ENCODE measurements at regions not wholly inside any gene's neighbourhood (a gene's known extent, or its start where the extent isn't known, plus 50 kb on each side); places are given as distances from the start of the nearest gene placed in this dataset.

- H2AFZ ChIP-seq (ENCODE audit: low read length): no peak overlapping the region
- TF ChIP-seq CTCF (conservative IDR thresholded peaks at IDR 0.05; ENCODE audit: low read length) (no peak), EZH2phosphoT487 (IDR thresholded peaks at IDR 0.05; ENCODE audit: borderline replicate concordance) (no peak)
Measured at GRCh38 chr2:208570066-208570465, 163.5 kb downstream of the PTH2R start.

GRCh38 chr2:208570851-208571763, 164.5 kb downstream of the PTH2R start:
- Histone ChIP-seq H3K79me2 (ENCODE audit: insufficient read depth, low read length) (no peaks in the 10 kb centered on the region), H3F3A (ENCODE audit: low read depth) (no peaks in the 10 kb centered on the region), H3K36me3 (ENCODE audit: insufficient read depth, low read length) (no peaks in the 10 kb centered on the region), H3K9me2 (replicated peaks; ENCODE audit: low read depth, low read length) (no peaks in the 10 kb centered on the region), H3K4me1 (ENCODE audit: insufficient read depth, low read length, poor library complexity, severe bottlenecking) (no peaks in the 10 kb centered on the region), H4K20me1 (ENCODE audit: insufficient read depth, low read length, poor library complexity, severe bottlenecking) (no peaks in the 10 kb centered on the region), H3K27me3 (ENCODE audit: insufficient read depth, low read length, poor library complexity, severe bottlenecking) (no peaks in the 10 kb centered on the region), H3K9ac (ENCODE audit: low read depth, low read length, poor library complexity, severe bottlenecking) (no peak overlapping the region), H3K4me2 (ENCODE audit: low read depth, low read length, poor library complexity, severe bottlenecking) (no peak overlapping the region), H3K4me3 (ENCODE audit: low read length, poor library complexity, severe bottlenecking) (no peak overlapping the region), H3K9me3 (ENCODE audit: insufficient read depth, low read depth, low read length) (no peaks in the 10 kb centered on the region), H2AFZ (ENCODE audit: low read length) (peak overlapping the region; percentile 64; the same call in 1 of the 2 replicates)
- peak; percentile 44 for TF ChIP-seq CTCF (conservative IDR thresholded peaks at IDR 0.05; ENCODE audit: low read length)
- TF ChIP-seq EZH2phosphoT487 (IDR thresholded peaks at IDR 0.05; ENCODE audit: borderline replicate concordance): no peak

More at GRCh38 chr2:208570066-208570465, 163.5 kb downstream of the PTH2R start:
- H4K20me1 ChIP-seq (ENCODE audit: insufficient read depth, low read length, poor library complexity, severe bottlenecking): no peaks in the 10 kb centered on the region
- H3K79me2 ChIP-seq (ENCODE audit: insufficient read depth, low read length): no peaks in the 10 kb centered on the region
- no peaks in the 10 kb centered on the region for H3K9me3 ChIP-seq (ENCODE audit: insufficient read depth, low read depth, low read length)
- no peaks in the 10 kb centered on the region for H3K27me3 ChIP-seq (ENCODE audit: insufficient read depth, low read length, poor library complexity, severe bottlenecking)
- H3K4me1 ChIP-seq (ENCODE audit: insufficient read depth, low read length, poor library complexity, severe bottlenecking): no peaks in the 10 kb centered on the region
- no peaks in the 10 kb centered on the region for H3K36me3 ChIP-seq (ENCODE audit: insufficient read depth, low read length)
- no peaks in the 10 kb centered on the region for H3F3A ChIP-seq (ENCODE audit: low read depth)
- H3K4me3 ChIP-seq (ENCODE audit: low read length, poor library complexity, severe bottlenecking): no peak overlapping the region
- H3K9me2 ChIP-seq (replicated peaks; ENCODE audit: low read depth, low read length): no peaks in the 10 kb centered on the region
- H3K4me2 ChIP-seq (ENCODE audit: low read depth, low read length, poor library complexity, severe bottlenecking): no peak overlapping the region
- no peak overlapping the region for H3K9ac ChIP-seq (ENCODE audit: low read depth, low read length, poor library complexity, severe bottlenecking)

- Histone ChIP-seq H2AFZ (ENCODE audit: low read length) (no peak overlapping the region), H3F3A (ENCODE audit: low read depth) (no peaks in the 10 kb centered on the region), H4K20me1 (ENCODE audit: insufficient read depth, low read length, poor library complexity, severe bottlenecking) (no peaks in the 10 kb centered on the region), H3K79me2 (ENCODE audit: insufficient read depth, low read length) (no peaks in the 10 kb centered on the region), H3K9me3 (ENCODE audit: insufficient read depth, low read depth, low read length) (no peaks in the 10 kb centered on the region), H3K36me3 (ENCODE audit: insufficient read depth, low read length) (no peaks in the 10 kb centered on the region), H3K9ac (ENCODE audit: low read depth, low read length, poor library complexity, severe bottlenecking) (no peak overlapping the region), H3K4me2 (ENCODE audit: low read depth, low read length, poor library complexity, severe bottlenecking) (no peak overlapping the region), H3K4me1 (ENCODE audit: insufficient read depth, low read length, poor library complexity, severe bottlenecking) (no peaks in the 10 kb centered on the region), H3K27me3 (ENCODE audit: insufficient read depth, low read length, poor library complexity, severe bottlenecking) (no peaks in the 10 kb centered on the region), H3K4me3 (ENCODE audit: low read length, poor library complexity, severe bottlenecking) (no peak overlapping the region), H3K9me2 (replicated peaks; ENCODE audit: low read depth, low read length) (no peaks in the 10 kb centered on the region)
- TF ChIP-seq EZH2phosphoT487 (IDR thresholded peaks at IDR 0.05; ENCODE audit: borderline replicate concordance): no peak
- no peak for TF ChIP-seq CTCF (conservative IDR thresholded peaks at IDR 0.05; ENCODE audit: low read length)
Measured at GRCh38 chr2:208571764-208572131, 165.2 kb downstream of the PTH2R start.

Data from Loucy (cell line).